DOHH2 (cell line): ENCODE measurements at regions not wholly inside any gene's neighbourhood (a gene's known extent, or its start where the extent isn't known, plus 50 kb on each side); places are given as distances from the start of the nearest gene placed in this dataset.

ENCODE experiments used
- H3F3A ChIP-seq: fragments of 200-600 bp; sonication (generic), shearing (Covaris generic); 2 replicates; pipeline ENCODE4 v1.6.0; 2016; ENCODE audit warnings: antibody characterized with exemption, mild to moderate bottlenecking; ENCODE audit not compliant: control insufficient read depth, insufficient read depth
- H3K27ac ChIP-seq: fragments of 200-600 bp; sonication (generic); 2 replicates; pipeline ENCODE4 v1.5.1; 2014; ENCODE audit warnings: low read depth, mild to moderate bottlenecking, low read length, moderate library complexity
- H3K27me3 ChIP-seq: fragments of 200-600 bp; sonication (generic); 2 replicates; pipeline ENCODE4 v1.6.1; 2014; ENCODE audit warnings: mild to moderate bottlenecking, low read length, mixed read lengths; ENCODE audit not compliant: control insufficient read depth
- H3K36me3 ChIP-seq: fragments of 200-600 bp; sonication (generic); 2 replicates; pipeline ENCODE4 v1.6.1; 2014; ENCODE audit warnings: mild to moderate bottlenecking, low read length, moderate library complexity, mixed read lengths; ENCODE audit not compliant: control insufficient read depth
- H3K4me1 ChIP-seq: fragments of 200-600 bp; sonication (generic); 2 replicates; pipeline ENCODE4 v1.6.1; 2014; ENCODE audit warnings: mild to moderate bottlenecking, low read length, mixed read lengths; ENCODE audit not compliant: control insufficient read depth
- H3K4me2 ChIP-seq: fragments of 200-600 bp; sonication (generic); 2 replicates; pipeline ENCODE4 v1.6.0; 2014; ENCODE audit warnings: mild to moderate bottlenecking, low read length, moderate library complexity
- H3K4me3 ChIP-seq: fragments of 200-600 bp; sonication (generic); 2 replicates; pipeline ENCODE4 v1.5.1; 2014; ENCODE audit warnings: mild to moderate bottlenecking, low read length, mixed read lengths
- H3K79me2 ChIP-seq: fragments of 200-600 bp; sonication (generic); 2 replicates; pipeline ENCODE4 v1.6.1; 2014; ENCODE audit warnings: mild to moderate bottlenecking, low read length, mixed read lengths; ENCODE audit not compliant: control insufficient read depth
- H3K9me2 ChIP-seq: fragments of 200-600 bp; sonication (generic); replicated peaks from 2 replicates; pipeline ENCODE4 v1.6.1; 2014; ENCODE audit warnings: mild to moderate bottlenecking, low read length, mixed read lengths; ENCODE audit not compliant: control insufficient read depth
- H3K9me3 ChIP-seq: fragments of 200-600 bp; sonication (generic); 2 replicates; pipeline ENCODE4 v1.6.1; 2014; ENCODE audit warnings: antibody characterized with exemption, low read length, mixed read lengths; ENCODE audit not compliant: control insufficient read depth, insufficient read depth
- H4K20me1 ChIP-seq: fragments of 200-600 bp; sonication (generic); 2 replicates; pipeline ENCODE4 v1.6.0; 2014; ENCODE audit warnings: low read depth, mild to moderate bottlenecking, antibody characterized with exemption, low read length, moderate library complexity; ENCODE audit not compliant: control insufficient read depth, insufficient read depth
- CTCF ChIP-seq: fragments of 200-600 bp; sonication (generic); IDR thresholded peaks from one replicate; pipeline ENCODE4 v1.5.1; 2014; ENCODE audit warnings: antibody characterized with exemption, mild to moderate bottlenecking, low read depth, low read length; ENCODE audit not compliant: poor library complexity, severe bottlenecking
- EZH2phosphoT487 ChIP-seq: fragments of 200-600 bp; sonication (generic); IDR thresholded peaks from 2 replicates; pipeline ENCODE4 v1.6.1; 2017; ENCODE audit warnings: borderline replicate concordance, mild to moderate bottlenecking, antibody characterized with exemption, low read length, moderate library complexity, mixed read lengths

GRCh38 chr13:81745391-81745790 is 1404.5 kb upstream of the SPRY2 start:
- Histone ChIP-seq H3K4me3 (no peak overlapping the region), H3K9me2 (no peaks in the 10 kb centered on the region), H3K27me3 (no peaks in the 10 kb centered on the region), H3F3A (no peaks in the 10 kb centered on the region), H3K4me2 (no peak overlapping the region), H3K4me1 (no peaks in the 10 kb centered on the region), H3K36me3 (no peaks in the 10 kb centered on the region), H3K27ac (no peak overlapping the region), H3K9me3 (no peaks in the 10 kb centered on the region), H3K79me2 (no peaks in the 10 kb centered on the region), H4K20me1 (no peaks in the 10 kb centered on the region)
- TF ChIP-seq EZH2phosphoT487, result no peak
- TF ChIP-seq CTCF, result no peak

GRCh38 chr13:81738364-81738763 is 1397.4 kb upstream of the SPRY2 start:
- no peaks in the 10 kb centered on the region for H3K27me3 ChIP-seq
- no peak overlapping the region for H3K27ac ChIP-seq
- H3F3A ChIP-seq, result no peaks in the 10 kb centered on the region
- no peaks in the 10 kb centered on the region for H4K20me1 ChIP-seq
- H3K79me2 ChIP-seq, result no peaks in the 10 kb centered on the region
- H3K9me2 ChIP-seq, result no peaks in the 10 kb centered on the region
- no peaks in the 10 kb centered on the region for H3K36me3 ChIP-seq
- no peaks in the 10 kb centered on the region for H3K4me1 ChIP-seq
- no peaks in the 10 kb centered on the region for H3K9me3 ChIP-seq
- no peak overlapping the region for H3K4me3 ChIP-seq
- no peak overlapping the region for H3K4me2 ChIP-seq
- TF ChIP-seq CTCF (no peak), EZH2phosphoT487 (no peak)

GRCh38 chr13:81726037-81726726 is 1385.3 kb upstream of the SPRY2 start:
- Histone ChIP-seq H3K9me3 (no peaks in the 10 kb centered on the region), H3F3A (no peaks in the 10 kb centered on the region), H3K79me2 (no peaks in the 10 kb centered on the region), H3K4me2 (no peak overlapping the region), H3K9me2 (no peaks in the 10 kb centered on the region), H3K27ac (no peak overlapping the region), H3K36me3 (no peaks in the 10 kb centered on the region), H3K4me1 (no peaks in the 10 kb centered on the region), H4K20me1 (no peaks in the 10 kb centered on the region), H3K27me3 (no peaks in the 10 kb centered on the region), H3K4me3 (no peak overlapping the region)
- TF ChIP-seq EZH2phosphoT487, result no peak
- no peak for TF ChIP-seq CTCF
